Ishikawa (cell line): ENCODE measurements at regions not wholly inside any gene's neighbourhood (a gene's known extent, or its start where the extent isn't known, plus 50 kb on each side); places are given as distances from the start of the nearest gene placed in this dataset.

ENCODE experiments used
- CEBPB ChIP-seq: IDR thresholded peaks from 2 replicates; pipeline ENCODE4 v1.6.1; 2012
- CREB1 ChIP-seq: IDR thresholded peaks from 2 replicates; pipeline ENCODE4 v1.6.1; 2012; ENCODE audit warnings: low read depth
- EGR1 ChIP-seq: IDR thresholded peaks from 2 replicates; pipeline ENCODE4 v1.6.1; 2012
- EP300 ChIP-seq: IDR thresholded peaks from 2 replicates; pipeline ENCODE4 v1.6.1; 2012; ENCODE audit warnings: borderline replicate concordance
- FOXM1 ChIP-seq: IDR thresholded peaks from 2 replicates; pipeline ENCODE4 v1.6.1; 2012; ENCODE audit warnings: low read depth, borderline replicate concordance
- NFIC ChIP-seq: IDR thresholded peaks from 2 replicates; pipeline ENCODE4 v1.6.1; 2012
- RAD21 ChIP-seq: IDR thresholded peaks from 2 replicates; pipeline ENCODE4 v1.6.1; 2012; ENCODE audit warnings: low read depth
- TAF1 ChIP-seq: IDR thresholded peaks from 2 replicates; pipeline ENCODE4 v1.6.1; 2012; ENCODE audit warnings: low read depth, mild to moderate bottlenecking
- TCF12 ChIP-seq: IDR thresholded peaks from 2 replicates; pipeline ENCODE4 v1.6.1; 2012; ENCODE audit warnings: low read depth
- TEAD4 ChIP-seq: IDR thresholded peaks from 2 replicates; pipeline ENCODE4 v1.6.1; 2012
- YY1 ChIP-seq: IDR thresholded peaks from 2 replicates; pipeline ENCODE4 v1.6.1; 2012; ENCODE audit warnings: low read depth
- ZBTB7A ChIP-seq: IDR thresholded peaks from 2 replicates; pipeline ENCODE4 v1.6.1; 2012; ENCODE audit warnings: low read depth
- TF ChIP-seq, protein P1 (sequence below): IDR thresholded peaks from 2 replicates; pipeline ENCODE4 v1.6.1; 2012
- TF ChIP-seq, protein P2 (sequence below): IDR thresholded peaks from 2 replicates; pipeline ENCODE4 v1.6.1; 2012; ENCODE audit warnings: low read depth, mild to moderate bottlenecking
- TF ChIP-seq, protein P3 (sequence below): IDR thresholded peaks from 2 replicates; pipeline ENCODE4 v1.6.1; 2012

DNA sequence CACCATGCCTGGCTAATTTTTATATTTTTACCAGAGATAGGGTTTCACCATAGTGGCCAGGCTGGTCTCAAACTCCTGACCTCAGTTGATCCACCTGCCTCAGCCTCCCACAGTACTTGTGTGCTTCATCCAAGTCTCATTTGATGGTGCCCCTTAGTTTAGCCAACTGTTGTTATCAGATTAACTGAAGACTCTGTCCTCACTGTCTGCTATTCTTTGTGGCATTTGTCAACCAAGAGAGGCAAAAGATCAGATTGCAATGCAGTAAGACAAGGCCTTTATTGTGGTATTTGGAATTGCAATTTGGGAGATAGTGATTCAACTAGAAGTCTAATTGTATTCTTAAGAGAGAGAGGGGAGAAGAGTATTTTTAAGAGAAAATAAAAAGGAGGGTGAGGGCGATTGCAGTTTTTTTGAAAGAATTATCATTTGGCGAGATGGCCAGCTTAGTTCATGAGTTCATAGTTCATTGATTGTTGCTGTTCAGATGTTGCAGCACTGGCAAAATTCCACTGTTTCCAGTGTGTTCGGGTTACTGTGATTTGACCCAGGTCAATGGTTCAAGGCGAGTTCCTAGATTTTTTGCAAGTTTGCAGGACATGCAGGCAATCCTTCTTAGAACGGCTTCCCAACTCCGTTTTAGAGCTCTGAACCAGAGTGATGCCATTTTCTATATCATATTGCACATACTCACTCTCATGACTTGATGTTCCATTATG, 1156.9 kb downstream of the CDH9 start:
- TF ChIP-seq, protein P1, sequence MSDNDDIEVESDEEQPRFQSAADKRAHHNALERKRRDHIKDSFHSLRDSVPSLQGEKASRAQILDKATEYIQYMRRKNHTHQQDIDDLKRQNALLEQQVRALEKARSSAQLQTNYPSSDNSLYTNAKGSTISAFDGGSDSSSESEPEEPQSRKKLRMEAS, result no peak
- TF ChIP-seq TCF12, result no peak
- no peak for TF ChIP-seq CREB1
- no peak for TF ChIP-seq YY1
- no peak for TF ChIP-seq TAF1

DNA sequence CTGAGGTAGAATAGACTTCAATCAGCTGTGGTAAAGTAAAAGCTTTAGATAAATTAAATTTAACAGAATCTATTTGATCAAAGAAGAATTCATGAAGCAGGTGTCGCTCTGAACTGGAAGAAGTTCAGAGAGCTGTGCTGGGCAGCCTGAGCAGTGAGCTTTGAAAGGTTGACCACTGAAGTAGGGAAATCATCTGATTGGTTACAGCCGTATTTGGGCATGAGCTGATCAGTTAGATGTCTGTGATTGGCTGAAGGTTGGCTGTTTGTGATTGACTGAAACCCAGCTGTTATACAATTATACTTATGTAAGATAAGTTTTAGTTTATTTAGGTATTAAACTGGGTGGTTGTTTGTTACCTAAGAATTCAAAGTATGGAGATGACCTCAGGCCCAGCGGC, 1174.6 kb downstream of the CDH9 start:
- no peak for TF ChIP-seq TEAD4
- no peak for TF ChIP-seq CEBPB
- TF ChIP-seq ZBTB7A, result no peak
- TF ChIP-seq, protein P2, sequence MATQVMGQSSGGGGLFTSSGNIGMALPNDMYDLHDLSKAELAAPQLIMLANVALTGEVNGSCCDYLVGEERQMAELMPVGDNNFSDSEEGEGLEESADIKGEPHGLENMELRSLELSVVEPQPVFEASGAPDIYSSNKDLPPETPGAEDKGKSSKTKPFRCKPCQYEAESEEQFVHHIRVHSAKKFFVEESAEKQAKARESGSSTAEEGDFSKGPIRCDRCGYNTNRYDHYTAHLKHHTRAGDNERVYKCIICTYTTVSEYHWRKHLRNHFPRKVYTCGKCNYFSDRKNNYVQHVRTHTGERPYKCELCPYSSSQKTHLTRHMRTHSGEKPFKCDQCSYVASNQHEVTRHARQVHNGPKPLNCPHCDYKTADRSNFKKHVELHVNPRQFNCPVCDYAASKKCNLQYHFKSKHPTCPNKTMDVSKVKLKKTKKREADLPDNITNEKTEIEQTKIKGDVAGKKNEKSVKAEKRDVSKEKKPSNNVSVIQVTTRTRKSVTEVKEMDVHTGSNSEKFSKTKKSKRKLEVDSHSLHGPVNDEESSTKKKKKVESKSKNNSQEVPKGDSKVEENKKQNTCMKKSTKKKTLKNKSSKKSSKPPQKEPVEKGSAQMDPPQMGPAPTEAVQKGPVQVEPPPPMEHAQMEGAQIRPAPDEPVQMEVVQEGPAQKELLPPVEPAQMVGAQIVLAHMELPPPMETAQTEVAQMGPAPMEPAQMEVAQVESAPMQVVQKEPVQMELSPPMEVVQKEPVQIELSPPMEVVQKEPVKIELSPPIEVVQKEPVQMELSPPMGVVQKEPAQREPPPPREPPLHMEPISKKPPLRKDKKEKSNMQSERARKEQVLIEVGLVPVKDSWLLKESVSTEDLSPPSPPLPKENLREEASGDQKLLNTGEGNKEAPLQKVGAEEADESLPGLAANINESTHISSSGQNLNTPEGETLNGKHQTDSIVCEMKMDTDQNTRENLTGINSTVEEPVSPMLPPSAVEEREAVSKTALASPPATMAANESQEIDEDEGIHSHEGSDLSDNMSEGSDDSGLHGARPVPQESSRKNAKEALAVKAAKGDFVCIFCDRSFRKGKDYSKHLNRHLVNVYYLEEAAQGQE, result no peak
- TF ChIP-seq CREB1, result no peak
- TF ChIP-seq, protein P3, sequence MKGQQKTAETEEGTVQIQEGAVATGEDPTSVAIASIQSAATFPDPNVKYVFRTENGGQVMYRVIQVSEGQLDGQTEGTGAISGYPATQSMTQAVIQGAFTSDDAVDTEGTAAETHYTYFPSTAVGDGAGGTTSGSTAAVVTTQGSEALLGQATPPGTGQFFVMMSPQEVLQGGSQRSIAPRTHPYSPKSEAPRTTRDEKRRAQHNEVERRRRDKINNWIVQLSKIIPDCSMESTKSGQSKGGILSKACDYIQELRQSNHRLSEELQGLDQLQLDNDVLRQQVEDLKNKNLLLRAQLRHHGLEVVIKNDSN, result no peak
- no peak for TF ChIP-seq RAD21
- no peak for TF ChIP-seq EP300
- no peak for TF ChIP-seq NFIC
- TF ChIP-seq TCF12, result no peak
- TF ChIP-seq YY1, result no peak
- no peak for TF ChIP-seq EGR1

DNA sequence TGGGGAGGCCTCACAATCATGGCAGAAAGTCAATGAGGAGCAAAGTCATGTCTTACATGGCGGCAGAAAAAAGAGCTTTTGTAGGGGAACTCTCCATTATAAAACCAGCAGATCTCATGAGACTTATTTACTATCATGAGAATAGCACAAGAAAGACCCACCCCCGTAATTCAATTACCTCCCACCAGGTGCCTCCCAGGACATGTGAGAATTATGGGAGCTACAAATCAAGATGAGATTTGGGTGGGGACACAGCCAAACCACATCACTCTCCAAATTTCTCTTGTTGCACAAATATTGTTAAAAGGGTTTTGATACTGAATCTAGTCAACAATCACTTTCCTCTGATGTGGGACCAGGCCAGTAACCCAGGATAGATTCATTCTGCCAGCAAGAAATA, 1176.1 kb downstream of the CDH9 start:
- TF ChIP-seq YY1 (no peak), RAD21 (peak; percentile 8; the same call in 1 of the 2 replicates)

DNA sequence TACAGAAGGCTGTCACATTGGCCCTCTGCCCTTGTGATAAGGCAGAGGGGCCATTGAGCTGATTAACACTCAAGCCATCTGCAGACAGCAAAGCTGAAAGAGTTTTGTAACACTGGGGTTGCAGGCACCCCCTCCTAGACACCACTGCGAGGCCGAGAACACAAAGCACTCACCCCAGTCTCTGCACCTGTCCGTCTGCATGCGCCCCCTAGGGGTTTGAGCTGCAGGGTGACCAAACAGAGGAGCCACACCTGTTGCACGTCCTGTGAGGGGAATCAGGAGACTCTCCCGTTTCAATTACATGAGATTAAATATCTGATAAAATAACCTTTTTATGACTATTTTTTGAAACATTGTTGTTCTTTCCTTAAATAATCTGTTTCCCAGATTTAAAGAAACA, 1180.4 kb downstream of the CDH9 start:
- TF ChIP-seq YY1, result no peak

DNA sequence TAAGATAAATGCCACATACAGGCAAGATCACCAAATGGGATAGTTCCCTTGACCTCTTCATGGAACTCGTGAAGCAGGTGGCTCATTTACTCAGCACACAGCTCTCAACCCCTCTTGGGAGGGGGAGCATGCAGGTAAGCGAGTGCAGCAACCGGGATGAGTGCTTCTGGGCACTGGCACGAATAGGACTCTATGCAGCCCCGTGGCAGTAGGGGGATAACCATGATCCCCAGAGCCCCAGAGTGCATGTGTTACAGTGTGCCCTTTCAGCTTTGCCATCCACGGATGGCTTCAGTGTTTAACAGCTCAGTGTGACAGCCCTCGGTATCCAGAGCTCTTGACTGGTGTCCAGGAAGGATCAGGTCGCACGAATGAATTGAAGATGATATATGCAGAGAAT, 1187.1 kb downstream of the CDH9 start:
- TF ChIP-seq NFIC (no peak), EP300 (no peak), RAD21 (no peak), TAF1 (no peak), EGR1 (no peak), TEAD4 (no peak), TCF12 (no peak), YY1 (no peak), CREB1 (no peak), CEBPB (no peak), ZBTB7A (no peak), FOXM1 (no peak)
- TF ChIP-seq, protein P3, result no peak
- TF ChIP-seq, protein P2, result no peak
- TF ChIP-seq, protein P1, result no peak

DNA sequence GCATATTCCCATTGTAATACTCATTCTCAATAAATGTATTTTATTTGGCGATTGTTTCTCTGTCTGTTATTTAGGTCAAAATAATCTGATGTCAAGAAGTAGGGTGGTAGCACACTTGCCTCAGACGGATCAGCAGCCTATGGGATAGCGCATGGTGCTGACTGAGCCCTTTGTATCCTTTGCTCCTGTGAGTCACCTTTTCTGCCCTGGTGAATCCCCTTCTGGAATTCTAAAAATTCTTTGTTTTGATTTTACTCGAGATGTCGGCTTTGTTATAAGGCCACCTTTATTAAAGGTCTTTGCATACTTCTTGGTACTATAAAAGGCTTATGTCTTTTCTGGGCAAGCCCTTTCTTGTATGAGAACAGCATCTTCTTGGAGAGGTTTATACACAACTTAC, 1187.8 kb downstream of the CDH9 start:
- TF ChIP-seq NFIC, result no peak
- TF ChIP-seq, protein P2, result peak; percentile 25; the same call in 1 of the 2 replicates
